PC-3 (cell line): ENCODE measurements at regions not wholly inside any gene's neighbourhood (a gene's known extent, or its start where the extent isn't known, plus 50 kb on each side); places are given as distances from the start of the nearest gene placed in this dataset.

Experiments
- ATAC-seq: fragments of 200-7000 bp; cut with Tn5 transposase; 2 replicates; pipeline ENCODE4 v1.9.1; 2020; ENCODE audit warnings: mild to moderate bottlenecking, moderate library complexity
- BruUV-seq: library from RNA; stranded (reverse); fragments of 400-500 nt; replicated peaks from 2 replicates; lab custom pipeline; 2021; lab: Mats Ljungman, UMichigan
- CTCF ChIA-PET: fragments of 300-600 bp; sonication (Branson Sonifier 250); formaldehyde crosslinking; loops from one replicate; lab custom pipeline; 2022; ENCODE audit warnings: antibody characterized with exemption; lab: Charles Lee
- POLR2A ChIA-PET: fragments of 300-600 bp; sonication (Branson Sonifier 250); formaldehyde crosslinking; loops from one replicate; lab custom pipeline; 2022; ENCODE audit warnings: antibody characterized with exemption; ENCODE audit not compliant: unreplicated experiment; lab: Charles Lee
- DNase-seq: peaks from one replicate; pipeline ENCODE4 v3.0.0-alpha.2; 2015
- H2AFZ ChIP-seq: fragments of 300-600 bp; sonication (generic); 2 replicates; pipeline ENCODE4 v1.6.0; 2016; ENCODE audit warnings: antibody characterized with exemption, low read length
- H3F3A ChIP-seq: fragments of 300-600 bp; sonication (generic); one replicate; pipeline ENCODE4 v1.6.0; 2017; ENCODE audit warnings: antibody characterized with exemption, low read length, control low read depth, mild to moderate bottlenecking; ENCODE audit not compliant: unreplicated experiment
- H3K27ac ChIP-seq: fragments of 300-600 bp; sonication (generic); 2 replicates; pipeline ENCODE4 v1.5.1; 2016; ENCODE audit warnings: mild to moderate bottlenecking, low read length
- H3K27me3 ChIP-seq: fragments of 300-600 bp; sonication (generic); 2 replicates; pipeline ENCODE4 v1.6.1; 2016; ENCODE audit warnings: low read length, mixed read lengths
- H3K36me3 ChIP-seq: fragments of 300-600 bp; sonication (generic); 2 replicates; pipeline ENCODE4 v1.6.1; 2016; ENCODE audit warnings: low read depth, mixed run types, low read length, mixed read lengths
- H3K4me1 ChIP-seq: fragments of 300-600 bp; sonication (generic); 2 replicates; pipeline ENCODE4 v1.5.1; 2016; ENCODE audit warnings: low read length; ENCODE audit not compliant: insufficient read depth
- H3K4me2 ChIP-seq: fragments of 300-600 bp; sonication (generic); 2 replicates; pipeline ENCODE4 v1.6.0; 2016; ENCODE audit warnings: low read length
- H3K4me3 ChIP-seq: fragments of 300-600 bp; sonication (generic); 2 replicates; pipeline ENCODE4 v1.5.1; 2016; ENCODE audit warnings: mild to moderate bottlenecking, low read length, mixed read lengths
- H3K79me2 ChIP-seq: fragments of 300-600 bp; sonication (generic); 2 replicates; pipeline ENCODE4 v1.6.1; 2017; ENCODE audit warnings: low read length, mixed read lengths
- H3K9ac ChIP-seq: fragments of 300-600 bp; sonication (generic); 2 replicates; pipeline ENCODE4 v1.6.0; 2016; ENCODE audit warnings: mild to moderate bottlenecking, low read length
- H3K9me2 ChIP-seq: fragments of 300-600 bp; sonication (generic); replicated peaks from 2 replicates; pipeline ENCODE4 v1.6.1; 2016; ENCODE audit warnings: mixed run types, low read length, mixed read lengths
- H3K9me3 ChIP-seq: fragments of 300-600 bp; sonication (generic); 2 replicates; pipeline ENCODE4 v1.6.1; 2016; ENCODE audit warnings: low read length, mixed read lengths
- H4K20me1 ChIP-seq: fragments of 300-600 bp; sonication (generic); 2 replicates; pipeline ENCODE4 v1.6.1; 2016; ENCODE audit warnings: low read length, mixed read lengths
- EZH2 ChIP-seq: fragments of 300-600 bp; sonication (generic); IDR thresholded peaks from one replicate; pipeline ENCODE4 v1.6.1; 2017; ENCODE audit warnings: antibody characterized with exemption, mild to moderate bottlenecking, low read length; ENCODE audit not compliant: unreplicated experiment
- EZH2phosphoT487 ChIP-seq: fragments of 300-600 bp; sonication (generic); IDR thresholded peaks from 2 replicates; pipeline ENCODE4 v1.6.1; 2018; ENCODE audit warnings: mild to moderate bottlenecking, antibody characterized with exemption, low read length, borderline replicate concordance
- intact Hi-C: fragments of 100-400 bp; cut with micrococcal nuclease; formaldehyde crosslinking; loops from 2 replicates; pipeline ENCODE4 v1.9.0; 2023
- TF ChIP-seq, protein P1 (sequence below): fragments of 300-600 bp; sonication (generic); conservative IDR thresholded peaks from 2 replicates; pipeline ENCODE4 v1.5.1; 2017; ENCODE audit warnings: antibody characterized with exemption, low read depth, mild to moderate bottlenecking, low read length

DNA sequence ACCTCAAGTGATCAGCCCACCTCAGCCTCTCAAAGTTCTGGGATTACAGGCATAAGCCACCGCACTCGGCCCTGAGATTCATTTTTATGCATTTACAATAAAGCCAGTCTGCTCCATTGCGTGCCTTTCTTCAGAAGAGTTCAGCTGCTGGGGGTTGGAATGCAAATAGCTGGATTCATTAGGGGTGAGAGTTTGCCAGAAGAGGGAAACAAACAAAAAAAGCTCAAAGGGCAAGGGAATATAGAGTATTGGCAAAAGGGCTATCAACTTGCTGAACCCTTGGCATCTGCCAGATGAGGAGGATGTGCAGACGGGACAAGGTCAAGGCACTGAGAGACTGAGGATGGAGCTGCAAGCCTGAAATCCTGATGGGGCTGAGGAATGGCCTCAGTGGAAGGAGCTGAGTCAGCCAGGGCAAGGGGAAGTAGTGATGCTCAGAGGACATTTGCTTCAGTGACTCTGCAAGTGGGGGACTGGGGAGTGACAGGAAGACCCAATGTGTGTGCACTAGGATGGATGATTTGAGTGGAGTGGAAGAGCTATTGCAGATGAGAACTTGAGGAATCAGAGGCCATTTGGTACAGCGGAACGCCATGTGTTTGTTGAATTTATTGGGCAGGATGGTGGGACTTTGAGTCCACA, 75.0 kb upstream of the ARMC3 start:
- Histone ChIP-seq H3K79me2 (no peaks in the 10 kb centered on the region), H3K27me3 (no peaks in the 10 kb centered on the region), H3K36me3 (no peaks in the 10 kb centered on the region), H3K4me1 (no peaks in the 10 kb centered on the region), H4K20me1 (no peaks in the 10 kb centered on the region), H3K4me3 (no peak overlapping the region), H3K4me2 (no peak overlapping the region), H3K9me3 (no peaks in the 10 kb centered on the region), H3K27ac (no peak overlapping the region), H3K9me2 (no peaks in the 10 kb centered on the region), H3K9ac (no peak overlapping the region), H2AFZ (no peak overlapping the region), H3F3A (no peaks in the 10 kb centered on the region)
- intact Hi-C loops: no loop called here
- POLR2A ChIA-PET: no interaction called here
- CTCF ChIA-PET: no interaction called here
- DNase-seq (no peak), ATAC-seq (no peak)
- BruUV-seq: no TSS peak
- TF ChIP-seq, protein P1, sequence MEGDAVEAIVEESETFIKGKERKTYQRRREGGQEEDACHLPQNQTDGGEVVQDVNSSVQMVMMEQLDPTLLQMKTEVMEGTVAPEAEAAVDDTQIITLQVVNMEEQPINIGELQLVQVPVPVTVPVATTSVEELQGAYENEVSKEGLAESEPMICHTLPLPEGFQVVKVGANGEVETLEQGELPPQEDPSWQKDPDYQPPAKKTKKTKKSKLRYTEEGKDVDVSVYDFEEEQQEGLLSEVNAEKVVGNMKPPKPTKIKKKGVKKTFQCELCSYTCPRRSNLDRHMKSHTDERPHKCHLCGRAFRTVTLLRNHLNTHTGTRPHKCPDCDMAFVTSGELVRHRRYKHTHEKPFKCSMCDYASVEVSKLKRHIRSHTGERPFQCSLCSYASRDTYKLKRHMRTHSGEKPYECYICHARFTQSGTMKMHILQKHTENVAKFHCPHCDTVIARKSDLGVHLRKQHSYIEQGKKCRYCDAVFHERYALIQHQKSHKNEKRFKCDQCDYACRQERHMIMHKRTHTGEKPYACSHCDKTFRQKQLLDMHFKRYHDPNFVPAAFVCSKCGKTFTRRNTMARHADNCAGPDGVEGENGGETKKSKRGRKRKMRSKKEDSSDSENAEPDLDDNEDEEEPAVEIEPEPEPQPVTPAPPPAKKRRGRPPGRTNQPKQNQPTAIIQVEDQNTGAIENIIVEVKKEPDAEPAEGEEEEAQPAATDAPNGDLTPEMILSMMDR: no peak
- TF ChIP-seq EZH2 (no peak), EZH2phosphoT487 (no peak)

DNA sequence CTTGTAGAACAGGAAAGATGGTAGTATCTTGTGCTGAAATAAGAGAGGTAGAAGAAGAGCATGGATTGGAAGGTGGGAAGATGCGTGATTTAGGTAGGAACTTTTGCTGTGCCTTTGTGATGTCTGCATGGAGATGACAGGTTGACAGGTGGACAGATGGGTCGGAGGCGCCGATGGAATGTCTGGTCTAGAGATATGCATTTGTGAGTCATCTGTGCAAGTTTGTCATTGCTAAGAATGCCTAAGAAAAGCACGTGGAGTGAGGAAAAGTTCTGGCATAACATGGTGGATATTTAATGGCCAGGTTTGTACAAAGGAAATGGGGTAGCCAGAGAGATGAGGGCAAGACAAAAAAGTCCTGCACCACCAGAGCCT, 76.0 kb upstream of the ARMC3 start:
- intact Hi-C loops: no loop called here
- H3K9ac ChIP-seq: no peak overlapping the region
- no peaks in the 10 kb centered on the region for H3K36me3 ChIP-seq
- no peaks in the 10 kb centered on the region for H3K9me2 ChIP-seq
- H3K9me3 ChIP-seq: no peaks in the 10 kb centered on the region
- no peaks in the 10 kb centered on the region for H3K27me3 ChIP-seq
- no peaks in the 10 kb centered on the region for H3K4me1 ChIP-seq
- H3K4me3 ChIP-seq: no peak overlapping the region
- H3K27ac ChIP-seq: no peak overlapping the region
- no peaks in the 10 kb centered on the region for H3K79me2 ChIP-seq
- no peak overlapping the region for H3K4me2 ChIP-seq
- BruUV-seq: no TSS peak
- TF ChIP-seq EZH2 (no peak), EZH2phosphoT487 (no peak)
- TF ChIP-seq, protein P1: no peak
- DNase-seq: no peak
- no peaks in the 10 kb centered on the region for H4K20me1 ChIP-seq
- ChIA-PET POLR2A (no interaction called here), CTCF (no interaction called here)
- no peaks in the 10 kb centered on the region for H3F3A ChIP-seq
- no peak for ATAC-seq
- H2AFZ ChIP-seq: no peak overlapping the region

DNA sequence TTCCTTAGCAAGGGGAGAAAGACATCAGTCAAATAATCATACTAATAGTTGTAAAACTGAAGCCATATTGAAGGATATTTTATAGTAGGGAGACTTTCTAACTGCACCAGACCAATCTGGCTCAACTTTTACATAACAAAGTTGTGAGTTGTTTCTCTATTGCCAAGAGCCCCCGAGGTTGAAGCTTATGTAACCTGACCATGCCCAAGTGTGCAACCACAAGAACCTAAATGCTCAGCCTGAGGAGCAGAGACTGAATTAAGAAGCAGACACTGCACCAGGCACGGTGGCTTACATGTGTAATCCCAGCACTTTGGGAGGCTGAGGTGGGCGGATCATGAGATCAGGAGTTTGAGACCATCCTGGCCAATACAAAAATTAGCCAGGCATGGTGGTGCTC, 77.3 kb upstream of the ARMC3 start:
- ChIA-PET CTCF (no interaction called here), POLR2A (no interaction called here)
- intact Hi-C loops: no loop called here
- BruUV-seq: no TSS peak
- no peak overlapping the region for H3K27ac ChIP-seq
- H3K79me2 ChIP-seq: no peaks in the 10 kb centered on the region
- no peak overlapping the region for H3K9ac ChIP-seq
- ATAC-seq (no peak), DNase-seq (no peak)
- H3K9me2 ChIP-seq: no peaks in the 10 kb centered on the region
- H2AFZ ChIP-seq: no peak overlapping the region
- H3K9me3 ChIP-seq: no peaks in the 10 kb centered on the region
- H4K20me1 ChIP-seq: no peaks in the 10 kb centered on the region
- no peak overlapping the region for H3K4me2 ChIP-seq
- no peaks in the 10 kb centered on the region for H3K4me1 ChIP-seq
- TF ChIP-seq EZH2: no peak
- TF ChIP-seq, protein P1: no peak
- no peak for TF ChIP-seq EZH2phosphoT487
- no peaks in the 10 kb centered on the region for H3K36me3 ChIP-seq
- H3K4me3 ChIP-seq: no peak overlapping the region
- no peaks in the 10 kb centered on the region for H3F3A ChIP-seq
- H3K27me3 ChIP-seq: no peaks in the 10 kb centered on the region
